K562 (cell line): ENCODE measurements at regions not wholly inside any gene's neighbourhood (a gene's known extent, or its start where the extent isn't known, plus 50 kb on each side); places are given as distances from the start of the nearest gene placed in this dataset.

ENCODE experiments used
- BRF2 ChIP-seq: IDR thresholded peaks from 3 replicates; pipeline ENCODE4 v1.6.1; 2011; ENCODE audit warnings: borderline replicate concordance, mild to moderate bottlenecking; ENCODE audit not compliant: insufficient read length, insufficient read depth
- CHD2 ChIP-seq: IDR thresholded peaks from 2 replicates; pipeline ENCODE4 v1.6.1; 2011; ENCODE audit warnings: low read depth, low read length
- FOS ChIP-seq: IDR thresholded peaks from 3 replicates; pipeline ENCODE4 v1.6.1; 2011; ENCODE audit not compliant: insufficient read length; ENCODE audit errors: extremely low read depth
- FOXP4 ChIP-seq: sonication (generic); formaldehyde crosslinking; IDR thresholded peaks from 2 replicates; pipeline ENCODE4 v1.8.0; 2022; ENCODE audit warnings: mild to moderate bottlenecking, missing genetic modification reagents, borderline replicate concordance
- HNRNPLL ChIP-seq: fragments of 200-400 bp; formaldehyde crosslinking; IDR thresholded peaks from 2 replicates; pipeline ENCODE4 v1.6.1; 2017; ENCODE audit warnings: low read length, low read depth, mild to moderate bottlenecking; ENCODE audit not compliant: poor library complexity, severe bottlenecking
- NR1H2 ChIP-seq: sonication (generic); formaldehyde crosslinking; IDR thresholded peaks from 2 replicates; pipeline ENCODE4 v1.4.0; 2020; ENCODE audit warnings: mild to moderate bottlenecking, missing genetic modification reagents
- POLR2A ChIP-seq: fragments of 450-650 bp; conservative IDR thresholded peaks from 2 replicates; pipeline ENCODE4 v1.6.1; 2016
- RAD21 ChIP-seq, 2 experiments: fragments of 250-450 bp in 1 of 2; fragments of 450-650 bp in 1 of 2; sonication (Bioruptor Pico) in 1 of 2; formaldehyde crosslinking in 1 of 2; IDR thresholded peaks in 1 of 2; conservative IDR thresholded peaks in 1 of 2; 2 replicates each; pipeline versions ENCODE4 v1.4.0 to v1.8.0; 2020 to 2022; ENCODE audit warnings: mild to moderate bottlenecking in 2 of 2, moderate library complexity in 1 of 2
- RNF2 ChIP-seq: sonication (generic); IDR thresholded peaks from 2 replicates; pipeline ENCODE4 v1.6.1; 2016
- TAF1 ChIP-seq: IDR thresholded peaks from 2 replicates; pipeline ENCODE4 v1.6.1; 2011; ENCODE audit warnings: mild to moderate bottlenecking, low read length, moderate library complexity; ENCODE audit not compliant: insufficient read depth, control insufficient read depth, severe bottlenecking; ENCODE audit errors: extremely low read depth
- ZNF224 ChIP-seq: sonication (generic); formaldehyde crosslinking; IDR thresholded peaks from 2 replicates; pipeline ENCODE4 v1.8.0; 2022; ENCODE audit warnings: mild to moderate bottlenecking, missing genetic modification reagents
- ZNF717 ChIP-seq: fragments of 250-450 bp; sonication (Bioruptor Pico); IDR thresholded peaks from 2 replicates; pipeline ENCODE4 v1.5.0; 2021

GRCh38 chrX:98795636-98796035 is 1614.4 kb downstream of the PCDH19 start:
- no peak for TF ChIP-seq FOS
- no peak for TF ChIP-seq FOXP4 (CRISPR knock-in tag)
- no peak for TF ChIP-seq NR1H2
- no peak for TF ChIP-seq POLR2A
- TF ChIP-seq CHD2: no peak
- TF ChIP-seq ZNF717 (CRISPR knock-in tag): no peak
- TF ChIP-seq RAD21 (CRISPR knock-in tag; conservative IDR thresholded peaks at IDR 0.05 in 1 of 2, IDR thresholded peaks at IDR 0.05 in 1 of 2): no peak
- no peak for TF ChIP-seq TAF1
- no peak for TF ChIP-seq ZNF224 (CRISPR knock-in tag)
- no peak for TF ChIP-seq HNRNPLL
- TF ChIP-seq BRF2: no peak
- TF ChIP-seq RNF2: no peak
